SJCRH30 (cell line): ENCODE measurements at regions not wholly inside any gene's neighbourhood (a gene's known extent, or its start where the extent isn't known, plus 50 kb on each side); places are given as distances from the start of the nearest gene placed in this dataset.

Experiments
- DNase-seq, 2 experiments: peaks; one replicate each; pipeline ENCODE4 v3.0.0-alpha.2; 2015 to 2020
- H3K27ac ChIP-seq: fragments of 250-450 bp; sonication (Bioruptor Pico); 2 replicates; pipeline ENCODE4 v1.5.1; 2020; ENCODE audit warnings: mild to moderate bottlenecking, moderate library complexity
- H3K27me3 ChIP-seq: fragments of 250-450 bp; sonication (Bioruptor Pico); 2 replicates; pipeline ENCODE4 v1.5.1; 2020; ENCODE audit warnings: mild to moderate bottlenecking, moderate library complexity
- H3K36me3 ChIP-seq: fragments of 250-450 bp; sonication (Bioruptor Pico); 2 replicates; pipeline ENCODE4 v1.5.1; 2020; ENCODE audit warnings: mild to moderate bottlenecking, moderate library complexity
- H3K4me1 ChIP-seq: fragments of 250-450 bp; sonication (Bioruptor Pico); 2 replicates; pipeline ENCODE4 v1.5.1; 2020; ENCODE audit warnings: mild to moderate bottlenecking, moderate library complexity
- H3K4me3 ChIP-seq: fragments of 250-450 bp; sonication (Bioruptor Pico); 2 replicates; pipeline ENCODE4 v1.5.1; 2020; ENCODE audit warnings: mild to moderate bottlenecking, moderate library complexity
- H3K9me3 ChIP-seq: fragments of 250-450 bp; sonication (Bioruptor Pico); replicated peaks from 2 replicates; pipeline ENCODE4 v1.5.1; 2020; ENCODE audit warnings: mild to moderate bottlenecking, moderate library complexity

DNA sequence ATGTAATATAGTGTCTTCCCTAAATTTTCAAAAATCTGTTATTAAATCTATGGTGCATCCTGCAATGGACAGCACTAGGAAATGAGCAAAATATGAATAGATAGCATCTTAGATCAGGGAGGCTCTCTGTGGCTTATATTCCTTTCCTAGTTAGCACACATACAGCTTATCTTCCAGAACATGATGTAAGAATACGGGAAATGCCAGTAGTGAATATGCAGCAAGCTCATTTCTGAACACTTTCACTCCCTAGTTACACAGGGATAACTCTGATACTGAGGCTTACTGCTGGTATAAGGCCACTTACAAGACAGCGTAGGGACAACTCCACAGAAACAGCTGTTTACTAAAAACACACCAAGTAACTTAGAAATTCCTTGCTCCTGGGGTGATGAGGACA is 297.3 kb upstream of the SMARCA2 start:
- H3K4me3 ChIP-seq = no peak overlapping the region
- no peaks in the 10 kb centered on the region for H3K27me3 ChIP-seq
- H3K9me3 ChIP-seq = no peaks in the 10 kb centered on the region
- no peak overlapping the region for H3K27ac ChIP-seq
- DNase-seq = no peak
- no peaks in the 10 kb centered on the region for H3K4me1 ChIP-seq
- H3K36me3 ChIP-seq = no peaks in the 10 kb centered on the region

- Histone ChIP-seq H3K36me3 (no peaks in the 10 kb centered on the region), H3K27ac (no peak overlapping the region), H3K4me1 (peaks cover 9% of the 10 kb centered on the region), H3K27me3 (no peaks in the 10 kb centered on the region), H3K9me3 (no peaks in the 10 kb centered on the region), H3K4me3 (no peak overlapping the region)
- no peak for DNase-seq
Measured at GRCh38 chr9:1718836-1719235, 296.3 kb upstream of the SMARCA2 start.

DNA sequence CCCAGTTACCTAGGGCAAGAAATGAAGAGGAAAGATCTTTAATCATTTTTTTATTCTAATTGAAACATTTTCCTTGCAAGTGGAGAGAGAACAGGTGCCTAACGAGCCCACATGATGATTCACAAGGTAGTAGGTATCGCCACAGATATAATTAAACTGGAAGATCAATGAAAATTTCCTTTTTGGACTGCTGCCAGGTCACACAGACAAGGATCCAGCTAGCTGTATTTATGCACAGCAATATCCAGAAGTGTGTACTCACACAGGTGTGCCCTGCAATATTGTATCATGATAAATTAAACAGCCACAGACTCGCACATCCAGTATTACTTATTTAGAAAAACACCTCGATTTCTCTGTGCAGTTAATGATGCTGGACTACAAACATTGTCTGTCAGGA is 294.0 kb upstream of the SMARCA2 start:
- H3K27me3 ChIP-seq = no peaks in the 10 kb centered on the region
- H3K36me3 ChIP-seq = no peaks in the 10 kb centered on the region
- peaks cover 22% of the 10 kb centered on the region for H3K4me1 ChIP-seq
- no peak overlapping the region for H3K4me3 ChIP-seq
- no peak for DNase-seq
- no peaks in the 10 kb centered on the region for H3K9me3 ChIP-seq
- H3K27ac ChIP-seq = no peak overlapping the region

GRCh38 chr9:1722404-1722803 is 292.7 kb upstream of the SMARCA2 start:
- peak; percentile 27 to 48 for DNase-seq
- Histone ChIP-seq H3K27ac (no peak overlapping the region), H3K36me3 (no peaks in the 10 kb centered on the region), H3K27me3 (no peaks in the 10 kb centered on the region), H3K4me1 (peaks cover 22% of the 10 kb centered on the region), H3K4me3 (no peak overlapping the region), H3K9me3 (no peaks in the 10 kb centered on the region)

GRCh38 chr9:1723522-1724015 is 291.6 kb upstream of the SMARCA2 start:
- Histone ChIP-seq H3K9me3 (no peaks in the 10 kb centered on the region), H3K36me3 (no peaks in the 10 kb centered on the region), H3K27me3 (no peaks in the 10 kb centered on the region), H3K27ac (0 out of 2 replicates have a peak overlapping the region, but pooled peaks have one; percentile 11), H3K4me3 (no peak overlapping the region), H3K4me1 (peaks cover 22% of the 10 kb centered on the region)
- no peak for DNase-seq

DNA sequence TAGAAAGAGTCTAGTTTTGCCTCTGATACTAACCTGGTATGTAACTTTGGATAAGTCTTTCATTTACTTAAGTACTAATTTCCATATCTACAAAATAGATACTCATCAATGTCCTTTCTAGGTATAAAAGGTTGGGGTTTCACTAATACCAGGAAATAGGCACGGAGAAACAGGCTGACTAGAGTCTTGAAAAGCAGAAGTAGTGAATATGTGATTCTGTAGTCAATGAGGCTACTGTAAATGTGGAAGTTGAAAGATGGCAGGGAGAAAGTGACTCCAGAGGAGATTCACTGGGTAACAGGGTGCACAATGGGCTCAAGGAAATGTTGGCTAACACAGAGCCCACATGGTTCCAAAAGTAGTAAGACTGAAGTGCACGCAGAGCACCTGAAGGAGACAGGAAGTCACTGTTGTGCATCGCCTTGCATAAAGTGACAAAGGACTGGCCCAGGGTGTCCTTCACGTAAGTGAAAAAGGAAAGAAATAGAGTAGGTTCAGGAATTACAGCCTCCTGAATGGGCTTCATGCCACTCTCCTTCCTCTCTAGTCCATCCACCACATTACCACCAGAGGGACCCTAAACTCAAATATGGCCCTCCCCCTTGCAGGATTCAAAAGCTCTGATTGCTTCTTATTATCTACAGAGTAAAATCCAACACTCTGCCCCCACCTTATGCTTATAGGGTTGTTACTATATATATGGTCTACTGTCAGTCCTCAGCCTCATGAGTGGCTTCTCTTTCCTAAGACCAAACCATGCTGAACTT is 288.0 kb upstream of the SMARCA2 start:
- H3K27me3 ChIP-seq = no peaks in the 10 kb centered on the region
- no peaks in the 10 kb centered on the region for H3K36me3 ChIP-seq
- DNase-seq = peak in 1 of 2 experiments; percentile 54
- peaks cover 22% of the 10 kb centered on the region for H3K4me1 ChIP-seq
- H3K4me3 ChIP-seq = no peak overlapping the region
- H3K27ac ChIP-seq = no peak overlapping the region
- H3K9me3 ChIP-seq = no peaks in the 10 kb centered on the region

DNA sequence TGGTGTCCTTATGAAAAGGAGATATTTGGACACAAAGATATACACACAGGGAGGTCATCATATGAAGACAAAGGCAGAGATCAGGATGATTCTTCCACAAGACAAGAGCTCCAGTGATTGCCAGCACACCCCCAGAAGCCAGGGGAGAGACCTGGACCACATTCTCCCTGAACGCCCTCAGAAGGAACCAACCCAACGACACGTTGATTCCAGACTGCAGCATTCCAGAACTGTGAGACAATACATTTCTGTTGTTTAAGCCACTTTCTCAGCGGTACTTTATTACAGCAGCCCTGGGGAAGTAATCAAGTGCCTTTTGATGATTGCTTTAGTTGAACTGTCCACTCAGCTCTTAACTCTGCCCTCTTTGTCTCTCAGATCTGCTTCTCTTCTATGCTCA is 285.5 kb upstream of the SMARCA2 start:
- Histone ChIP-seq H3K27ac (no peak overlapping the region), H3K4me1 (peaks cover 17% of the 10 kb centered on the region), H3K36me3 (no peaks in the 10 kb centered on the region), H3K27me3 (no peaks in the 10 kb centered on the region), H3K4me3 (no peak overlapping the region), H3K9me3 (no peaks in the 10 kb centered on the region)
- DNase-seq = no peak

GRCh38 chr9:1732670-1733069 is 282.5 kb upstream of the SMARCA2 start:
- Histone ChIP-seq H3K36me3 (no peaks in the 10 kb centered on the region), H3K9me3 (no peaks in the 10 kb centered on the region), H3K27me3 (no peaks in the 10 kb centered on the region), H3K4me1 (peaks cover 20% of the 10 kb centered on the region), H3K27ac (no peak overlapping the region), H3K4me3 (no peak overlapping the region)
- DNase-seq = no peak

DNA sequence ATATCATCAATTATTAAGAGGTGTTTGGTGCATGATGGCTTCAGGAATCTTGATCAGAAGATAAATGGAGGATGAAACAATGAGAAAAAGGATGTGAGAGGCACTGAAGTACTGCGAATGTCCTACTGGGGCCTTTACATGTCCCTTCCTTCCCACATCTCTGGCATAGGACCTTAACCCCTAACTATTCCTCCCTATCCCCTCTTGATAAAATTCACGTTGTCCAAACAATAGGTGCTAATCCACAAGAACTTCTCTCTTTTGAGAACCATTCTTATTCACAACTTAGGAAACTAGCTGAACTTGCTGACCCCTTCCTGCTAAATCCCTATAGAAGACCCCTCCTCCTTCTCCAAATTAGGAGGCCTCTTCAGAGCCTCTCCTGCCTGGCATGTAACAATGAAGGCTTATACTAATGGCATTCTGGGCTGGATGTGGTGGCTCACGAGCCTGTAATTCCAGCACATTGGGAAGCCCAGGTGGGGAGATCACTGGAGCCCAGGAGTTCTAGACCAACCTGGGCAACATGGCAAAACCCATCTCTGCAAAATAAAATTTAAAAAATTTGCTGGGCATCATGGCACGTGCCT is 276.5 kb upstream of the SMARCA2 start:
- Histone ChIP-seq H3K27me3 (no peaks in the 10 kb centered on the region), H3K4me1 (peaks cover 22% of the 10 kb centered on the region), H3K9me3 (no peaks in the 10 kb centered on the region), H3K36me3 (no peaks in the 10 kb centered on the region), H3K4me3 (no peak overlapping the region), H3K27ac (no peak overlapping the region)
- DNase-seq = no peak

DNA sequence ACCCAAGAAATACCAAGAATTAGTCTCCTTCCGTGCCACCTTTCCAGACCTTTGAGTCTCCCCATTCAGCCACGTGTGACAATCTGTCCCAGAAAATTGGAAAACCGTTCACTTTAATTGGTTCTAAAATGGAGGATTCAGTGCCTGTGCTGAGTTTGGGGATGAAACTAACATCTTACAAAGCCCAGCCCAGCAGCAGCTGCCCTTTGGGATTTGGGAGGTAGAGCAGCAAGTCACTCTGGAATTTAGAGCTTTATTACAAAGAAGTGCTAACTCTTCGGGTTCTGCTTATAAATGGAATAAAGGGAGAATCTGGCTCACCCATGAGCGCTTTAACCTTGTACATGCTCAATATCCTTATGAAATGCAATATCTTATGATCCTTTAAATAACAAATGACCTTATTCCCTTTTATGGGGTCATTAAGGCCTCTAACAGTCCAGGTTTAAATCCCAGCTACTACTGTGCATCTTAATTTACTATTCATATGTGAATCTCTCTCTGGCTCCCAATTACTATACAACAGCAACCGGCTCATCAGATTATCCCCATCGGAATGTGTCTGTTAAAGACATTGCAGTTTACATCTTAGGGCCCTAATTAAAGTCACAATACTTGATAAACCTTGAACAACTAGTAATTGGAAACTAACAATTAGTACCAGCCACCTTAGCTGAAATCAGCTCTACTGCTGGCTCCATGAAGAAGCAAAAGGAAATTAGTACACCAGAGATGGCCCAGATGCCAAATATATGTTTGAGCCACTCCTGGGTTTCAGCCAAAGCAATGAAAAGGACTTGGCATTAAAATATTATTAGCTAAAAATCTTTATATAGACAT is 271.8 kb upstream of the SMARCA2 start:
- Histone ChIP-seq H3K9me3 (no peaks in the 10 kb centered on the region; the same call in 1 of the 2 replicates), H3K27ac (no peak overlapping the region), H3K27me3 (no peaks in the 10 kb centered on the region), H3K4me1 (peaks cover 5% of the 10 kb centered on the region), H3K4me3 (no peak overlapping the region), H3K36me3 (no peaks in the 10 kb centered on the region)
- no peak for DNase-seq

GRCh38 chr9:1745980-1746379 is 269.2 kb upstream of the SMARCA2 start:
- DNase-seq = no peak
- Histone ChIP-seq H3K4me1 (peaks cover 5% of the 10 kb centered on the region), H3K27ac (no peak overlapping the region), H3K9me3 (no peaks in the 10 kb centered on the region; the same call in none of the 2 replicates), H3K36me3 (no peaks in the 10 kb centered on the region), H3K27me3 (no peaks in the 10 kb centered on the region), H3K4me3 (no peak overlapping the region)

DNA sequence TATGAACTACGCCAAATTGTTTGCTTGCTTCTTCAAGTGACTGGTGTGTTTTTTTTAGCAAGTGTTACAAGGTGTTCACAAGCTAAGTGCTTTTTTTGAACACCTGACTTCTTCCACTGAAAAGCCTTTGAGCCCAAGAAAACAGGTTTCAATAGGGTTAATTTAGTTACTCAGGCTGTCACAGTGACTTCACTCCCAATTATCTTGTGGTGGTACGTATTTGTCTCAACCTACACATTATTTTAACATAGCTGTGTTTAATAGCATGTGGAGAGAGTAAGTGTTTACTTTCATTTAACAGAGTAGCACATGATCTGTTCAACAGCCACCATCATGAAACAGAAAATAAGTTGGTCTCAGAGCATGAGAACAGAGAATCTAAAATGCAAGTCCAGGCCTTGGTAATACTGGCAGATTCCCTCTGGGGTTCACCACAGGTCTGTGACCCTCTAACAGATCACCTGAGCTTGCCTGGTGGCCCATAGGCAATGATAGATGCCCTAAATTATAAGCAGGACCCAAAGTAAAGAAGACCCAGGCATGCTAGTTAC is 267.7 kb upstream of the SMARCA2 start:
- H3K9me3 ChIP-seq = no peaks in the 10 kb centered on the region; the same call in none of the 2 replicates
- DNase-seq = no peak
- no peaks in the 10 kb centered on the region for H3K36me3 ChIP-seq
- peaks cover 5% of the 10 kb centered on the region for H3K4me1 ChIP-seq
- H3K27me3 ChIP-seq = no peaks in the 10 kb centered on the region
- no peak overlapping the region for H3K27ac ChIP-seq
- H3K4me3 ChIP-seq = no peak overlapping the region

DNA sequence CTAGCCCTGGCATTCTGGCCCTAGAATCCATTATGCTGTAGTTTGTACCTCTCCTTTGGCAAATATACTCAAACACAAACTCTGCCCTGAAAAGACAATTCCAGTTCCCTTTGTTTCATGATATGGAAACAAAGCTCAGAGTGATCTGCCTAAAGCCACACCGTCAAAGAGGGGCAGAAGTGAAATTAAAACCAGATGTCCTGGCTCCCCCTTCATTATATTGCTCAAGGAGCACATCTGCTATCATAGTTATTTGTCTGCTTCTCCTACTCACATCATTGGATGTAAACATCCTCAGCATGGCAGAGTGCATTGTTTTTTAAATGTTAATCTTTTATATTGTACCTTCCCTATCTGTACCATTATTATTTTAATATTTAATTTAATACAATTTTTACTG is 266.7 kb upstream of the SMARCA2 start:
- Histone ChIP-seq H3K4me1 (no peaks in the 10 kb centered on the region), H3K9me3 (no peaks in the 10 kb centered on the region; the same call in none of the 2 replicates), H3K4me3 (no peak overlapping the region), H3K27me3 (no peaks in the 10 kb centered on the region), H3K36me3 (no peaks in the 10 kb centered on the region), H3K27ac (no peak overlapping the region)
- no peak for DNase-seq

DNA sequence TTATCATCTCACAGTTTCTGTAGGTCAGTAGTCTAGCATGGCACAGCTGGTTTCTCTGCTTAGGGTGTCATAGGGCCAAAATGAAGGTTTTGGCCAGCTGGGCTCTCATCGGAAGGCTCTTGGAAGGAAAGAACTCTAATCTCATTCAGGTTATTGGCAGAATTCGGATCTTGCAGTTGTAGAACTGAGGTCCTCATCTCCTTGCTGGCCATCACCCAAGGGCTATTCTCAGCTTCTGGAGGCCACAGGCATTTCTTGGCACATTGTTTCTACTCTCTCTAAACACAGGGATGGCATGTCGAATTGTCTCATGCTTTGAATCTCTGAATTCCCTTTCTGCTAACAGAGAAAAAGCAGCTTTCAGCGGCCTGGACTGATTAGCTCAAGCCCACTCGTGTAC is 258.0 kb upstream of the SMARCA2 start:
- H3K36me3 ChIP-seq = no peaks in the 10 kb centered on the region
- peaks cover 36% of the 10 kb centered on the region for H3K4me1 ChIP-seq
- H3K4me3 ChIP-seq = no peak overlapping the region
- no peaks in the 10 kb centered on the region for H3K27me3 ChIP-seq
- H3K27ac ChIP-seq = peak overlapping the region; percentile 42
- DNase-seq = peak; percentile 23 to 62
- peaks cover 7% of the 10 kb centered on the region for H3K9me3 ChIP-seq

DNA sequence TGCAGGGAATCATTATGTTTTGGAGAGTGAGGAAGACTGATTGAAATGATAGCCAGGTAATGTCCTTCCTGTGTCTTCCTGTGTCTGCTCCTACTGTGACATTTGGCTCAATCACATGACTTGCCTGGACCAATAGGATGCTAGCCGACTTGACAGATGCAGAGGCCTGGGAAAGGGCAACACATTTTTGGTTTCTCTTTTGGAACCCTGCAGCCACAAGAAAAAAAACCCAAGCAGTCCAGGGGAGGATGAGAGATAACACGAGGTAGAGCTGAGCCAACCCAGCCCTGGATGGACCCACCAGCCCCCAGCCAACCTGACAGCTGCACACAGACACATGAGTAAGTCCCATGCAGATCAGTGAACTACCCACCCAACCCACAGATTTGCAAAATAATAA is 256.1 kb upstream of the SMARCA2 start:
- Histone ChIP-seq H3K4me1 (peaks cover 36% of the 10 kb centered on the region), H3K27me3 (no peaks in the 10 kb centered on the region), H3K9me3 (peaks cover 7% of the 10 kb centered on the region; the same call in 1 of the 2 replicates), H3K4me3 (no peak overlapping the region), H3K27ac (peak overlapping the region; percentile 80), H3K36me3 (no peaks in the 10 kb centered on the region)
- DNase-seq = peak; percentile 83 to 90
